ENCODE measurements at regions not wholly inside any gene's neighbourhood (a gene's known extent, or its start where the extent isn't known, plus 50 kb on each side); places are given as distances from the start of the nearest gene placed in this dataset.

DNA sequence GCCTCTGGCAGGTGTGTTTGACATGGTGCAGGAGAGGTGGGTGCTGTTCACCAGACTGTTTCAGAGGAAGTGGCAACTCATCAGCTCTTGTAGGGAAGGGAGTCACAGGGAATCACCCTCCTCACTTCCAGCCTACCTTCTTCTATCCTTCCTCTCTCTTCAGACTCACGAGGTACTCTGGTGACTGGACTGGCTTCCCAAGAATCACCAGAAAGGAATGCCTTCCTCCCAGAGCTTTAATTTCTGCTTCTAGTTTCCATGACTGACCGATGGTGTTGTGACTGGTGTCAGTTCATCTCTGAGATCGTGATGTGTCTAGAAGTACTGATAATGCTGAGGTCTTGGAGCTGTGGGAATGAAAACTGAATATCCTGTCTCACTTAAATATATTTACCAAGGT is 247.3 kb downstream of the KCTD12 start (continued):
- TF ChIP-seq GABPA (IDR thresholded peaks at IDR 0.05 in 1 of 2, conservative IDR thresholded peaks at IDR 0.05 in 1 of 2) (no peak), JUND (IDR thresholded peaks at IDR 0.05) (no peak), FOXA2 (IDR thresholded peaks at IDR 0.05) (no peak)
- TF ChIP-seq, protein P1, sequence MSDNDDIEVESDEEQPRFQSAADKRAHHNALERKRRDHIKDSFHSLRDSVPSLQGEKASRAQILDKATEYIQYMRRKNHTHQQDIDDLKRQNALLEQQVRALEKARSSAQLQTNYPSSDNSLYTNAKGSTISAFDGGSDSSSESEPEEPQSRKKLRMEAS (IDR thresholded peaks at IDR 0.05), result no peak

DNA sequence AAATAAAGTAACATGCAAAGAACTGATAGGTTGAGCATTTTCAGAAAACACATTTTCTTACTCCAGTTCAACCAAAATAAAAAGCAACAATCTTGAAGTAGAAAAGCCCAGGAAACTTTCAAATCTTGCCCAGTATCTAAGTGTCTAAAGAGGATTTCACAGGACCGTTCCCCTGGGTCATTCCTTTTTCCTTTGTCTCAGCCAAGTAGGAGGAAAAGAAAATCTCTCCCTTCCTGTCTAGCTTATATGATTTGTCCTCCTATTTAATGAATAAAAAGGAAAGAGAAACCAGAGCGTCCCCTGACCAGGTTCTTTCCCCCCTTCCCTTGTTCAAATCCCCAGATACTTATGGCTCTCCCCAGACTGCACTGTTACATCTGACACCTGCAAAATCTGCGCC is 248.0 kb downstream of the KCTD12 start:
- Histone ChIP-seq H3K4me1 (ENCODE audit: control insufficient read depth in 4 of 4, insufficient read depth in 4 of 4, low read length in 3 of 4) (no peaks in the 10 kb centered on the region), H3K4me3 (ENCODE audit: low read depth in 1 of 3, low read length in 3 of 3) (no peak overlapping the region), H3K9me3 (ENCODE audit: control insufficient read depth in 4 of 4, low read length in 3 of 4) (no peaks in the 10 kb centered on the region), H3K27ac (ENCODE audit: low read depth in 1 of 2, low read length in 2 of 2) (no peak overlapping the region), H3K36me3 (ENCODE audit: control insufficient read depth in 4 of 4, insufficient read depth in 3 of 4, low read depth in 1 of 4, low read length in 3 of 4) (no peaks in the 10 kb centered on the region), H3K27me3 (ENCODE audit: control insufficient read depth in 4 of 4, insufficient read depth in 4 of 4, low read length in 3 of 4) (peaks cover 0 to 3% (median 0%) of the 10 kb centered on the region in 4 donors), H3K9ac (ENCODE audit: low read depth in 1 of 2, low read length in 2 of 2) (no peak overlapping the region)
- no peak for TF ChIP-seq HNF4G (IDR thresholded peaks at IDR 0.05)
- no peak for TF ChIP-seq GABPA (IDR thresholded peaks at IDR 0.05 in 1 of 2, conservative IDR thresholded peaks at IDR 0.05 in 1 of 2)
- TF ChIP-seq JUND (IDR thresholded peaks at IDR 0.05), result no peak
- no peak for TF ChIP-seq FOXA2 (IDR thresholded peaks at IDR 0.05)
- no peak for TF ChIP-seq SP1 (IDR thresholded peaks at IDR 0.05)
- TF ChIP-seq, protein P2, sequence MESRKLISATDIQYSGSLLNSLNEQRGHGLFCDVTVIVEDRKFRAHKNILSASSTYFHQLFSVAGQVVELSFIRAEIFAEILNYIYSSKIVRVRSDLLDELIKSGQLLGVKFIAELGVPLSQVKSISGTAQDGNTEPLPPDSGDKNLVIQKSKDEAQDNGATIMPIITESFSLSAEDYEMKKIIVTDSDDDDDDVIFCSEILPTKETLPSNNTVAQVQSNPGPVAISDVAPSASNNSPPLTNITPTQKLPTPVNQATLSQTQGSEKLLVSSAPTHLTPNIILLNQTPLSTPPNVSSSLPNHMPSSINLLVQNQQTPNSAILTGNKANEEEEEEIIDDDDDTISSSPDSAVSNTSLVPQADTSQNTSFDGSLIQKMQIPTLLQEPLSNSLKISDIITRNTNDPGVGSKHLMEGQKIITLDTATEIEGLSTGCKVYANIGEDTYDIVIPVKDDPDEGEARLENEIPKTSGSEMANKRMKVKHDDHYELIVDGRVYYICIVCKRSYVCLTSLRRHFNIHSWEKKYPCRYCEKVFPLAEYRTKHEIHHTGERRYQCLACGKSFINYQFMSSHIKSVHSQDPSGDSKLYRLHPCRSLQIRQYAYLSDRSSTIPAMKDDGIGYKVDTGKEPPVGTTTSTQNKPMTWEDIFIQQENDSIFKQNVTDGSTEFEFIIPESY (IDR thresholded peaks at IDR 0.05), result no peak
- TF ChIP-seq HNF4A (conservative IDR thresholded peaks at IDR 0.05), result no peak
- no peak for DNase-seq (ENCODE audit: low spot score)
- WGBS, result 62% methylated on average over 3 of the region's 3 CpGs

DNA sequence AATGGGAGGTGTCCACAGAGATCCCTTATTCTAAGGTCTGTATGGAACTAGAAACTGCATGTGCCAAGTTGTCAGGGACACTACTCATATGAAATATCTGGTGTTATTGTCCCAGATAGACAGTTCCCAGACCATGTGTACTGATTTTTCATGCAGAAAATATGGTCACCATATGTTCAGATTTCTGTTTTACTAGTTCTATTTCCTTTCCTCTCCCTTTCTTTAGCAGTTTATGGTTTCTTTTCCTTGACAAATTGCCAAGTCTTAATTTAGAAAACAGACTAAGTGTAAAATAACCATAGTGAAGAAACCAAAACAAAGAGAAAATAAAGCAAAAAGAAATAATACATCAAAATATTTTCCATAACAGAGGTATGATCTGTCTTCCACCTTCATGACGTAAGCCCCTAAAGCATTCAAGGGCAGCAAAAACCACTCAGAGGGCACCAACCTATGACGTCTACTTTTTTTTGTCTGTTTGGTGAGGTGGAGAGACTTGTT is 248.5 kb downstream of the KCTD12 start:
- Histone ChIP-seq H3K9ac (ENCODE audit: low read depth in 1 of 2, low read length in 2 of 2) (no peak overlapping the region), H3K27me3 (ENCODE audit: control insufficient read depth in 4 of 4, insufficient read depth in 4 of 4, low read length in 3 of 4) (peaks cover 0 to 3% (median 0%) of the 10 kb centered on the region in 4 donors), H3K9me3 (ENCODE audit: control insufficient read depth in 4 of 4, low read length in 3 of 4) (no peaks in the 10 kb centered on the region), H3K36me3 (ENCODE audit: control insufficient read depth in 4 of 4, insufficient read depth in 3 of 4, low read depth in 1 of 4, low read length in 3 of 4) (no peaks in the 10 kb centered on the region), H3K4me1 (ENCODE audit: control insufficient read depth in 4 of 4, insufficient read depth in 4 of 4, low read length in 3 of 4) (no peaks in the 10 kb centered on the region), H3K4me3 (ENCODE audit: low read depth in 1 of 3, low read length in 3 of 3) (no peak overlapping the region), H3K27ac (ENCODE audit: low read depth in 1 of 2, low read length in 2 of 2) (no peak overlapping the region)
- 46% methylated on average over 2 of the region's 2 CpGs for WGBS
- DNase-seq (ENCODE audit: low spot score), result no peak
- TF ChIP-seq RAD21 (IDR thresholded peaks at IDR 0.05) (no peak), GABPA (IDR thresholded peaks at IDR 0.05 in 1 of 2, conservative IDR thresholded peaks at IDR 0.05 in 1 of 2) (no peak), FOXA1 (IDR thresholded peaks at IDR 0.05) (no peak), FOXA2 (IDR thresholded peaks at IDR 0.05) (no peak), HNF4G (IDR thresholded peaks at IDR 0.05) (no peak)
- TF ChIP-seq, protein P3, sequence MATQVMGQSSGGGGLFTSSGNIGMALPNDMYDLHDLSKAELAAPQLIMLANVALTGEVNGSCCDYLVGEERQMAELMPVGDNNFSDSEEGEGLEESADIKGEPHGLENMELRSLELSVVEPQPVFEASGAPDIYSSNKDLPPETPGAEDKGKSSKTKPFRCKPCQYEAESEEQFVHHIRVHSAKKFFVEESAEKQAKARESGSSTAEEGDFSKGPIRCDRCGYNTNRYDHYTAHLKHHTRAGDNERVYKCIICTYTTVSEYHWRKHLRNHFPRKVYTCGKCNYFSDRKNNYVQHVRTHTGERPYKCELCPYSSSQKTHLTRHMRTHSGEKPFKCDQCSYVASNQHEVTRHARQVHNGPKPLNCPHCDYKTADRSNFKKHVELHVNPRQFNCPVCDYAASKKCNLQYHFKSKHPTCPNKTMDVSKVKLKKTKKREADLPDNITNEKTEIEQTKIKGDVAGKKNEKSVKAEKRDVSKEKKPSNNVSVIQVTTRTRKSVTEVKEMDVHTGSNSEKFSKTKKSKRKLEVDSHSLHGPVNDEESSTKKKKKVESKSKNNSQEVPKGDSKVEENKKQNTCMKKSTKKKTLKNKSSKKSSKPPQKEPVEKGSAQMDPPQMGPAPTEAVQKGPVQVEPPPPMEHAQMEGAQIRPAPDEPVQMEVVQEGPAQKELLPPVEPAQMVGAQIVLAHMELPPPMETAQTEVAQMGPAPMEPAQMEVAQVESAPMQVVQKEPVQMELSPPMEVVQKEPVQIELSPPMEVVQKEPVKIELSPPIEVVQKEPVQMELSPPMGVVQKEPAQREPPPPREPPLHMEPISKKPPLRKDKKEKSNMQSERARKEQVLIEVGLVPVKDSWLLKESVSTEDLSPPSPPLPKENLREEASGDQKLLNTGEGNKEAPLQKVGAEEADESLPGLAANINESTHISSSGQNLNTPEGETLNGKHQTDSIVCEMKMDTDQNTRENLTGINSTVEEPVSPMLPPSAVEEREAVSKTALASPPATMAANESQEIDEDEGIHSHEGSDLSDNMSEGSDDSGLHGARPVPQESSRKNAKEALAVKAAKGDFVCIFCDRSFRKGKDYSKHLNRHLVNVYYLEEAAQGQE (IDR thresholded peaks at IDR 0.05), result no peak
- TF ChIP-seq, protein P2 (IDR thresholded peaks at IDR 0.05), result no peak

Measured in liver (tissue), 7 donors.